Adrenal gland (tissue), 5 donors: ENCODE measurements at regions not wholly inside any gene's neighbourhood (a gene's known extent, or its start where the extent isn't known, plus 50 kb on each side); places are given as distances from the start of the nearest gene placed in this dataset.

ENCODE experiments used
- CTCF ChIP-seq, 6 experiments: fragments of 450-650 bp in 4 of 6; fragments of 200-600 bp in 2 of 6; sonication (generic) in 1 of 6; IDR thresholded peaks; 1 replicate in 5 of 6; 2 replicates in 1 of 6; pipeline versions ENCODE4 v1.5.1 to v1.8.0; 2016 to 2021; ENCODE audit warnings: antibody characterized with exemption in 6 of 6, mild to moderate bottlenecking in 2 of 6, moderate library complexity in 1 of 6
- POLR2A ChIP-seq, 2 donors: fragments of 450-650 bp; IDR thresholded peaks; one replicate each; pipeline ENCODE4 v1.6.1; 2017; ENCODE audit warnings: antibody characterized with exemption in 2 of 2, mild to moderate bottlenecking in 2 of 2, moderate library complexity in 1 of 2
- donor health status: DM: no; HTN: no; CAD: no.

DNA sequence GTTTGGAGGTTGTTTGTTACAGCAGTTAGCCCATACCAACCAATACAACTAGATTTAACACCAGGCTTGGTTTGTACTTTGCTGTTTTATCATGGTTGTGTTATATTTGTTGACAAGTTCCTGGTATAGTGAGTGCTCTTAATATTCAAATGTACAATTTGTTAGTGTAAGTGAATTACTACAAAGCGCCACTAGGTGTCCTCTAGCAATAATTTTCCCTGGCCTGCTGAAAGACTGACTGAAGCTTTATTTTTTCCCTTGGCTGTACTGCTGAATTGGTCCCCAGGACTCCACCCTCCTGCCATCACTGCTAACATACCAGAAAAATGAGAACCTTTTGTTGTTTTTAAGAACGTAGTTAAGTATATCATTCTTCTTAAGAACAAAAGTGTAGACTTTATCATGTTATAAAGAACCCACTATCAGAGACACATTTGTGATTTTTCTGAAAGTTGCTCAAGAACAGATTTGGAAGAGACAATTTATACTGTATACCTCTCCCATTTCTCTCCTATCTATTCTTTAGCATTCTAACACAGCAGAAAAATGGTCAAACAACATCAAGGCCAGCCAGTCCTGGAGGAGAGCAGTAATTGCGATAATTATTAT is 75.3 kb upstream of the FAR2 start:
- peak; percentile 56 to 72 (median 62) for TF ChIP-seq CTCF (IDR thresholded peaks at IDR 0.05)
- TF ChIP-seq POLR2A (IDR thresholded peaks at IDR 0.05), result no peak
